ENCODE measurements at regions not wholly inside any gene's neighbourhood (a gene's known extent, or its start where the extent isn't known, plus 50 kb on each side); places are given as distances from the start of the nearest gene placed in this dataset.

DNA sequence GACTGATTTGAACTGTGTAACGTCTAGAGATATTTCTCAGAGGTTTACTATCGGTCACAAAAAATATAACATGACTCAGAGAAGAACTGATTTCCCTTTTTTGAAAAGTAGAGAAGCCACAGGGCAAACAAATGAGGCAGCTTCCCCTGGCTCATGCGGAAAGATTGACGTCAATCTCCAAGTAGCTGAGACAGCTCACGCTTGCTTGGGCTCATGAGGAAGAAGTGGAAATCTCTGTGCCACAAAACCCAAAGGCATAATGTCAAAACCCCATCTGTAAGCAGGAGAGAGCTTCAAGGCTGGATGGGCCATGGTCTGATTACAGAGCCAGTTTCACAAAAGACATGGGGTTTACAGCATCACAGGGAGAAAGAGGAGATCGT, 188.1 kb downstream of the ARL4C start:
- TF ChIP-seq, protein P1, sequence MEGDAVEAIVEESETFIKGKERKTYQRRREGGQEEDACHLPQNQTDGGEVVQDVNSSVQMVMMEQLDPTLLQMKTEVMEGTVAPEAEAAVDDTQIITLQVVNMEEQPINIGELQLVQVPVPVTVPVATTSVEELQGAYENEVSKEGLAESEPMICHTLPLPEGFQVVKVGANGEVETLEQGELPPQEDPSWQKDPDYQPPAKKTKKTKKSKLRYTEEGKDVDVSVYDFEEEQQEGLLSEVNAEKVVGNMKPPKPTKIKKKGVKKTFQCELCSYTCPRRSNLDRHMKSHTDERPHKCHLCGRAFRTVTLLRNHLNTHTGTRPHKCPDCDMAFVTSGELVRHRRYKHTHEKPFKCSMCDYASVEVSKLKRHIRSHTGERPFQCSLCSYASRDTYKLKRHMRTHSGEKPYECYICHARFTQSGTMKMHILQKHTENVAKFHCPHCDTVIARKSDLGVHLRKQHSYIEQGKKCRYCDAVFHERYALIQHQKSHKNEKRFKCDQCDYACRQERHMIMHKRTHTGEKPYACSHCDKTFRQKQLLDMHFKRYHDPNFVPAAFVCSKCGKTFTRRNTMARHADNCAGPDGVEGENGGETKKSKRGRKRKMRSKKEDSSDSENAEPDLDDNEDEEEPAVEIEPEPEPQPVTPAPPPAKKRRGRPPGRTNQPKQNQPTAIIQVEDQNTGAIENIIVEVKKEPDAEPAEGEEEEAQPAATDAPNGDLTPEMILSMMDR (IDR thresholded peaks at IDR 0.05; ENCODE audit: insufficient read depth, low read length, poor library complexity, severe bottlenecking), result no peak
- Histone ChIP-seq H3K27me3 (replicated peaks; ENCODE audit: control insufficient read depth, insufficient read depth, low read length) (no peaks in the 10 kb centered on the region), H3K36me3 (ENCODE audit: control insufficient read depth, insufficient read depth, low read length) (no peaks in the 10 kb centered on the region), H3K4me3 (replicated peaks; ENCODE audit: low read depth, low read length) (no peak overlapping the region)
- DNase-seq (ENCODE audit: extremely low read depth, insufficient read length), result peak; percentile 67

DNA sequence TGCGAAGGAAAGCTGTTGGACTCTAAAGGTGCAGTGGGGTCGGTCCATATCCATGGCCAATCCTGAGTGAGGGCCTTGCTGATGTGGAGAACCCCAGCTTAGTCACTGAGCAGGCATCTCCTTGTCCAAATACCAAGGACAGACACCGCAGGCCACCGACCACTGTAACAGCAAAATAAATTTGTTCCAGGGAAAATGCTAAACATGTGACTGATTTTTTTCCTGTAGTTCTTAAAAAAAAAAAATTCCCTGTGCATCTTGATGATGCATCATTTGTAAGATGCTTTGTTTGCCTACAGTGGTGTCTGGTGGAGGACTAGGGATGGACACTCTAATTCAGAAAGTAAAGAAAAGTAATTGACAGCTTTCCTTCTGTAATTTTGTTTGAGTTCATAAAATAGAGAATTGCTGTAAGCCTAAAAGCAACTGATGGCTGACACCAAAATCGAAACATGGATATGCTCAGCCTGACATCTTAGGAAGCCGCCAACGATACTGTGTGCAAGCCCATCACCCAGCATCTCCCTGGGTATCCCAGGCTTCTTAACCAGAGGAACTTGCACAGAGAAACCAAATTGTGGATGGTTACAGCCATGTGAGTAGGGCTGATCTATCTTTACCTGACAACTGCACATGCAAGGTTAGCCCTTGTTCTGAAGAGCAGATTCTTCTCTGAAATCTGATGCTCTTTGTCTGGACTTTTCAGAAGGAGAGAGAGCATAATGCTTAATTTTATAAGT, 188.6 kb downstream of the ARL4C start:
- H3K27me3 ChIP-seq (replicated peaks; ENCODE audit: control insufficient read depth, insufficient read depth, low read length), result no peaks in the 10 kb centered on the region
- TF ChIP-seq, protein P1 (IDR thresholded peaks at IDR 0.05; ENCODE audit: insufficient read depth, low read length, poor library complexity, severe bottlenecking), result no peak
- DNase-seq (ENCODE audit: extremely low read depth, insufficient read length), result no peak
- H3K36me3 ChIP-seq (ENCODE audit: control insufficient read depth, insufficient read depth, low read length), result no peaks in the 10 kb centered on the region
- H3K4me3 ChIP-seq (replicated peaks; ENCODE audit: low read depth, low read length), result no peak overlapping the region

DNA sequence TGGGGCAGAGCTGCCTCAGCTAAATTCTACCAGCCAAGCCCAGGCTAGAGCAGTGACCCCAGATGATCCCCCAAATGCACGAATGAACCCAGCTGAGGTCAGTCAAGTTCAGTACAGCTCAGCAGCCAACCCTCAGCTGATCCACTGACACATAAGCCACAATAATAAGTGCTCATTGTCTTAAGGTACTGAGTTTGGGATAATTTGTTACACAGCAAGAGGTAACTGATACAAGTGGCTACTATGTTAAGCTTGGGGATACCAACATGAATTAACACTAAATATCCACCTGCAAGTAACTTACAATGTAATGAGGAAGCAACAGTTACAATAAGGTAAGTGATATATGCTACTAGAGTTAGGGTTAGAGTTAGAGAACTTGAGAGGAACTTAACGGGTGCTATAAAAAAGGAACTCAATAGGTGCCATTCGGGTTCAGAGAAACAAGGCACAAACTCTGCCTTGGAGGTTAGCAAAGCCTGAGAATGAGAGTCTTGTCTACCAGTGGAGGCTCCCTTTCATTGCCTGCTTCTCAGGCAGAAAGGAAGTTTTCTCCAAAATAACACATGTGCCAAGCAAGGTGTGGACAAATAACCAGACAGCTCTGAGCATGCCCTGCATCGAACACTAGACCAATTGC, 189.4 kb downstream of the ARL4C start:
- no peak overlapping the region for H3K4me3 ChIP-seq (replicated peaks; ENCODE audit: low read depth, low read length)
- H3K27me3 ChIP-seq (replicated peaks; ENCODE audit: control insufficient read depth, insufficient read depth, low read length), result no peaks in the 10 kb centered on the region
- DNase-seq (ENCODE audit: extremely low read depth, insufficient read length), result no peak
- no peaks in the 10 kb centered on the region for H3K36me3 ChIP-seq (ENCODE audit: control insufficient read depth, insufficient read depth, low read length)
- TF ChIP-seq, protein P1 (IDR thresholded peaks at IDR 0.05; ENCODE audit: insufficient read depth, low read length, poor library complexity, severe bottlenecking), result no peak

DNA sequence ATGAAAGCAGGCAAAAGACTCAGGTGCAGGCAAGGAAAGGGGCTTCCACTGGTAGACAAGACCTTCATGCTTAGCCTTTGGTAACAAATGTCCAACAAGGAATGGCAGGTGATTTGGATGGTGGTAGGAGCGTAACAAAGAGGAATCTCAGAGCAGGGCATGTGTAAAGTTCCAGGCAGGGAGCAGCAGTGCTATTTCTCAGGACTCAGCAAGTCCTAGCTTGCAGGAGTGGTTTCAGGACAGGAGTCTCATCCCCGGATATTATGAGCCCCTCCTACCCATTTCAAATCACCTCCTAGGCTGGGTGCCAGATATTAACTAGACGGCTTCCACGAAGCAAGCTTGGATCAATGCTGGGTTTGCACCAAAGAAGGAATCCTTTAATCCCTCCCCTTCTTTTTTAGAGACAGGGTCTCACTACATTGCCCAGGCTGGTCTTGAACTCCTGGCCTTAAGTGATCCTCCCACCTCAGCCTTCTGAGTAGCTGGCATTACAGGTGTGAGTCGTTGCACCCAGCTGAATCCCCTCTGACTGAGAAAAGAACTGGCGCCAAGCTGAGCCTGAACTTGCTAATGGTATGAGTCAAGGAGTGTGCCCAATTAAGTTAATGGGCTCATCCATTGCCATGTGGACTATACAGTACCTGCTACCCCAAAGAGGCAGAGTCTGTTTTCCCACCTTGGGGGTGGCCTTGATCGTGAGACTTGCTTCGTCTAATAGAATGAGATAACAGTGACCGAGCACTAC, 190.3 kb downstream of the ARL4C start:
- no peaks in the 10 kb centered on the region for H3K36me3 ChIP-seq (ENCODE audit: control insufficient read depth, insufficient read depth, low read length)
- no peaks in the 10 kb centered on the region for H3K27me3 ChIP-seq (replicated peaks; ENCODE audit: control insufficient read depth, insufficient read depth, low read length)
- DNase-seq (ENCODE audit: extremely low read depth, insufficient read length), result no peak
- TF ChIP-seq, protein P1 (IDR thresholded peaks at IDR 0.05; ENCODE audit: insufficient read depth, low read length, poor library complexity, severe bottlenecking), result no peak
- H3K4me3 ChIP-seq (replicated peaks; ENCODE audit: low read depth, low read length), result no peak overlapping the region

DNA sequence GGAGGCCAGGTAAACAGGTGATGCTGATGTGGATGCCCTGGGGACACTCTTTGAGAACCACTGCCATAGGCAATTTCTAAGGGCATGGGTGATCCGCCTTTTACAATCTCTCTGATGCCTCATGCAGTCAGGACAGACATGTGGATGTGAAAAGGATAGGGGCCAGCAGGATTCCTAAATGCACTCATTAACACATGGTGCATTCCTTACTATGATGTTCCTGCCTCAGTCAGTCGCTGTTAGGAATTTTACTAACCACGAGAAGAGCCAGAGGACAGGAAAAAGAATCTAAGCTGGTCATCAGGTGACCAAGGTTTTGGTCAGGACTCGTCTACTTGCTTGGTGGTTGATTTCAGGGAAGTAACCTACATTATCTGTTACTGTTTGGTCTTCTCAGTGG, 191.0 kb downstream of the ARL4C start:
- H3K36me3 ChIP-seq (ENCODE audit: control insufficient read depth, insufficient read depth, low read length), result no peaks in the 10 kb centered on the region
- no peak for DNase-seq (ENCODE audit: extremely low read depth, insufficient read length)
- no peaks in the 10 kb centered on the region for H3K27me3 ChIP-seq (replicated peaks; ENCODE audit: control insufficient read depth, insufficient read depth, low read length)
- H3K4me3 ChIP-seq (replicated peaks; ENCODE audit: low read depth, low read length), result no peak overlapping the region
- TF ChIP-seq, protein P1 (IDR thresholded peaks at IDR 0.05; ENCODE audit: insufficient read depth, low read length, poor library complexity, severe bottlenecking), result no peak
